RWPE2 (cell line): ENCODE measurements at regions not wholly inside any gene's neighbourhood (a gene's known extent, or its start where the extent isn't known, plus 50 kb on each side); places are given as distances from the start of the nearest gene placed in this dataset.
"Not testable (repeated sequence)": the region's sequence is repeated elsewhere in the genome, so short reads cannot be mapped to it uniquely, and the experiment has no call there.

Experiments used
- ATAC-seq: fragments of 200-7000 bp; cut with Tn5 transposase; 3 replicates; pipeline ENCODE4 v1.9.1; 2021; ENCODE audit warnings: low read depth
- DNase-seq: peaks from one replicate; pipeline ENCODE4 v3.0.0-alpha.2; 2020; ENCODE audit warnings: low spot score
- H3K27ac ChIP-seq: fragments of 450-650 bp; 2 replicates; pipeline ENCODE4 v1.5.1; 2017; ENCODE audit warnings: mild to moderate bottlenecking; ENCODE audit not compliant: poor library complexity, severe bottlenecking
- H3K27me3 ChIP-seq: fragments of 250-450 bp; sonication (Bioruptor Pico); 2 replicates; pipeline ENCODE4 v1.5.1; 2021; ENCODE audit warnings: mild to moderate bottlenecking, moderate library complexity; ENCODE audit not compliant: insufficient read depth, poor library complexity, severe bottlenecking
- H3K36me3 ChIP-seq: fragments of 250-450 bp; sonication (Bioruptor Pico); 2 replicates; pipeline ENCODE4 v1.5.1; 2020; ENCODE audit warnings: low read depth, mild to moderate bottlenecking, moderate library complexity
- H3K4me1 ChIP-seq: fragments of 250-450 bp; sonication (Bioruptor Pico); 2 replicates; pipeline ENCODE4 v1.5.1; 2021; ENCODE audit warnings: mild to moderate bottlenecking, moderate library complexity; ENCODE audit not compliant: insufficient read depth, poor library complexity, severe bottlenecking
- H3K4me3 ChIP-seq: fragments of 250-450 bp; sonication (Bioruptor Pico); 2 replicates; pipeline ENCODE4 v1.5.1; 2021; ENCODE audit warnings: mild to moderate bottlenecking, moderate library complexity; ENCODE audit not compliant: severe bottlenecking
- H3K9me3 ChIP-seq: fragments of 250-450 bp; sonication (Bioruptor Pico); 2 replicates; pipeline ENCODE4 v1.5.1; 2021; ENCODE audit warnings: mild to moderate bottlenecking, moderate library complexity; ENCODE audit not compliant: severe bottlenecking

- not testable (repeated sequence) for ATAC-seq, H3K36me3 ChIP-seq, H3K27me3 ChIP-seq, H3K9me3 ChIP-seq, H3K27ac ChIP-seq, H3K4me1 ChIP-seq, DNase-seq, H3K4me3 ChIP-seq
Measured at GRCh38 chr21:10017757-10018156, 503.6 kb upstream of the TPTE start.

- H3K9me3 ChIP-seq, H3K27ac ChIP-seq, H3K4me1 ChIP-seq, H3K36me3 ChIP-seq, ATAC-seq, DNase-seq, H3K27me3 ChIP-seq, H3K4me3 ChIP-seq: not testable (repeated sequence)
Measured at GRCh38 chr21:10021462-10021861, 499.9 kb upstream of the TPTE start.

GRCh38 chr21:10022745-10023144, 498.6 kb upstream of the TPTE start:
- H3K27me3 ChIP-seq, H3K36me3 ChIP-seq, H3K4me3 ChIP-seq, ATAC-seq, H3K4me1 ChIP-seq, H3K27ac ChIP-seq, DNase-seq, H3K9me3 ChIP-seq: not testable (repeated sequence)
